T1000 (cell line): ENCODE measurements at regions not wholly inside any gene's neighbourhood (a gene's known extent, or its start where the extent isn't known, plus 50 kb on each side); places are given as distances from the start of the nearest gene placed in this dataset.

ENCODE experiments used
- DNase-seq: peaks from one replicate; lab custom pipeline; 2025; ENCODE audit warnings: mixed read lengths; lab: John Stamatoyannopoulos, UW

DNA sequence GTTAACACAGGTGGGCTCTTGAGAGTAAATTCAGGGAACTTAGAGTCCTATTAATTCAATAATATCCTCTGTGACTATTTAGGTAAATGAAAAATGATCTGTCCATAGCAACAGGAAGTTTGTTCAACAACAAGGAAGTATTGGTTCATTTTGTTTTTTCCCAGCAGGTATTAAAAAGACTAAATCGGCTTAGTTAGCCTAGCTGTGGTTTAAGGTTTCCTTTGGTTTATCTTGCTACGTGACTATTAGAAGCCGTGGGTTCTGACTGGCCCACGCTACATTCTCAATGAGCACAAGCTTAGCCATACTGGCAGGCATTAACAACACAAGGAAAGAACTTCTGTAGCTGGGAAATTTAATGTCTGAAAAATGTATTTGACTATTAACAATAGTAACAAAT lies 168.8 kb upstream of the HS3ST1 start:
- DNase-seq: no peak

DNA sequence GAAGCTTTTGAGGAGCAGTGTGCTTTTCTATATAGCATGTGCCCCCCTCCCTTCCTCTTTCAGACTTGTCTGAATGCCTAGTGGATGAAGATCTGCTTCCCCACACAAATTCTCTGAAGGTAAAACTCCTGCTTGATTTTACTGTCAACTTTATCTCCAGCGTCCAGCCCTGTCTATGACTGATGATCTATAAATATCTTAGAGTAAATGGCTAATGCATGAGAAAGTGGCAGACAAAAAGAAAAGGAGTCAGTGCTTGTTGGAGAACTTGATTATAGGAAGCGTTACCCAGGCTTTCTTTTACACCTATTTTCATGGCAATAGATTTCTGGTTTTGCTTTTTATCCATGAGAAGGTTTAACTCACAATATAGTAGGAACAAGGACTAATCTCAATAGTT lies 168.3 kb upstream of the HS3ST1 start:
- DNase-seq: no peak

DNA sequence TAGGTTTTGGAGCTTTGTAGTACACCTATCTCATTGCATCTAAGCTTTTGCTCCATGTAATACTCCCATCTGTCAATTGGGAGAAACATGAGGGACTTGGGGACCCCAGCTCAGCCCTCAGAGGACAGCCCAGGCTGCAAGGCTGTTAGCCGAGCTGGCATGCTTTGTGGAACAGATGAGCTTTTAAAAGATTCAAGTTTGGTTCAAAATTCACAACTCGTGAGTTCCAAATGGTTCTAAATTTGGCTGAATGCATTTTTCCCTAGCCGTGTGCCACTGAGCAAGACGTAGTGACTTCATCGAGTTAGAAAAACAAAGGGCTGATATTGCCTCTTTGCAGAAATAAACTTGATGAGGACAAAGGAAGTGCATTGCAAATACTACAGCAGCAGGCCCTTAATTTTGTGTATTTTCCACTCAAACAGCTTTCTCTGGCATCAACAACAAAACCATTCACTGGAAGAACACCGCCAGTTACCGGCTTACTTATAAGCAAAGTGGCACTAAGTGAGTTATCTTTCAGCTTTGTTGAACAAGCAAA lies 165.0 kb upstream of the HS3ST1 start:
- DNase-seq: no peak

DNA sequence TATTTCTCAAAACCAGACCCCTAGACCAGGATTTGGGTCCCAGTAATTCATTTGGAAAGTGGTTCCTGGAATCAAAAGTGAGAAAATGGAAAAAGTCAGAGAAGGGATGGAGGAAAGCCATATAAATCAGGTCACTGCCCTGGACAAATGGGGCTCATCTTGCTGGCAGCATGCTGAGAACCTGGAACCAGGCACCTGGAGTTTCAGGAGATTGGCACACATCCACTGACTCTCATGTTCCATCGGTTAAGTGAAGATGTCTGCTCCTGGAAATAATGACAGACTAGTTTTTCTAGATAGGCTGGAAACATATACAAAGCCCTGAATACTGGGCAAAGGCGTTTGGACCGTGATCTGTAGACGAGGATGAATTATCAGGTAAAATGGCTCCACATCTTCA lies 163.6 kb upstream of the HS3ST1 start:
- no peak for DNase-seq

DNA sequence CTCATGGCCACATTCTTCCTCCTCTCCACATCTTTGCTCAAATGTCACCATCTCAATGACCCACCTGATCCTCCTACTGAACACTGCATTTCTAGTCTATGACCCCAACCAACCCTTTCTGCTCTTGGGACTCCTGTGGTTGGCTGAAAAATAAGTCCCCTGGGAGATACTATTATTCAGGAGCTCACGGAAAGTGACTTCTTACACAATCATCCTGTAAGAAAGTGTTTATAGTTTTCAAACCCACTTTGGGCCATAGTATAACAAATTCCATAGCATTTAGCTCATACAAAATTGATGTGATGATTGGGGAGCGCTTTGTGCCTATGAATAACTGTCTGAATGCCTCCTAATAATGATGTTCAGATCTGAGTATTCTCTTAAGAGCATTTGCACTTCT lies 161.4 kb upstream of the HS3ST1 start:
- DNase-seq: no peak

DNA sequence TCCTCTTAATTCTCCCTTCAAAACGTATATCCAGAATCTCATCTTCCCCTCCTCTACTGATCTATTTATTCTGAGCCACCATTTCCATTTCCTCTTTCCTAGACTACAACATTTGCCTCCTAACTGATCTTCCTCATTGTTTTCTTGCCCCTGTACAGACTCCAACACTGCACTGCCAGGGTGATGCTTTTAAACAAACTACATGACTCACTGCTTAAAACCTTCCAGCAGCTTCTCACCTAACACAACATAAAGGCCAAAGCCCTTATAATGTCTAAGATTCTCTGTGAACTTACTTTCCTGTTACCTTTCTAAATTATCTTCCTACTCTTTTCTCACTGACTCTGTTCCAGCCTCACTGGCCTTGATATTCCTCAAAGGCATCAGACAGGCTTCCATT lies 161.0 kb upstream of the HS3ST1 start:
- DNase-seq: peak; percentile 19

DNA sequence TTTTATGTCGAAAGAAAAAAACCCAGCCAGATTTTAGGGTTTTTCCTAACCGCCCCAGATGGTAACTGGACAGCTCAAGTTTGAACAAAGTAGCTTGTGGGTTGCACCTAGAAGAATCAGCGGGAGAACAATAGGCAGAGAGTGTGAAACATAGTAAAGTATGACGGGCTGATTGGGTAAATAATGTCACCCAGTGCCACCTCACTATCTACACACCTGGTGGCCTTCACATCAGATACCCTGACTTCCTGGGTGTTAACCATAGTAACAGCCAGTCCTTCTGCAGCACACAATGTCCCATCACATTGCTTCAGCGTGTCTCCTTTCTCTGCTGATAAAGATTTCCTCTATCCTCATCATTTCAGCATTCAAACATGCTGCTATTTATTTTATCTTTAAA lies 159.1 kb upstream of the HS3ST1 start:
- DNase-seq: no peak

DNA sequence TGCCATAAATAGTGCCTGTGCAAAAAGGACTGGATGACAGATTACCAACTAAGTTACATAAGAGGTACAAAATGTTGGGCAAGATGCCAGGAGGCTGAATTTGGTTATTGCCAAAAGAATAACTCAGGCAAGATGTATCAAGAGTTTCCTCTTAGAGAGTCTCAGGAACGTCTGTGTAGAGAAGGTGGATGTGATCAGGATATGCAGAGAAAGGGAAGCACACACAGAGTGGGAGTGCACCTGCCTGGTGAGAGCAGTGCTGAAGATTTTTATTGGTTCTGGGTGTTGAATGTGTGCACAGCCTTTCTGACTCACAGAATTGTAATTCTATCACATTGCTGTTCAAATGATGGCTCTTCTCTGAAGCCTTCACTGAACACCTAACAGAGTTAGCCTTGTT lies 156.8 kb upstream of the HS3ST1 start:
- no peak for DNase-seq

DNA sequence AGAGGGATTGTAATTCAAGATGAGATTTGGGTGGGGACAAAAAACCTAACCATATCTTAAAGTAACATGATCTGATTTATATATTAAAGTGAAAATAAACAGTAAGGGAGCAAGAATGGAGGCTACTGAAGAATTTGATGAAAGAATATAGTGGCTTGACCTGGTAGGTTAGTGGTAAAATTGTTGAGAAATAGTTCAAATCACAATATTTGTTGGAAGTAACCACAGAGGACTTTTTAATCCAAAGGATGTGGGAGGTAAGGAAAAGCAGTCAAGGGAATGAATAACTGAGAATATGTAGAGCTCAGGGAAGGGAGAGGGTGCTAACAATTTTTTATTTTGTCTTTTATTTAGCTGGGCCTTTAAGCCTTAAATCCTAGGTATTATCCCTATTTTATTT lies 139.8 kb upstream of the HS3ST1 start:
- no peak for DNase-seq

DNA sequence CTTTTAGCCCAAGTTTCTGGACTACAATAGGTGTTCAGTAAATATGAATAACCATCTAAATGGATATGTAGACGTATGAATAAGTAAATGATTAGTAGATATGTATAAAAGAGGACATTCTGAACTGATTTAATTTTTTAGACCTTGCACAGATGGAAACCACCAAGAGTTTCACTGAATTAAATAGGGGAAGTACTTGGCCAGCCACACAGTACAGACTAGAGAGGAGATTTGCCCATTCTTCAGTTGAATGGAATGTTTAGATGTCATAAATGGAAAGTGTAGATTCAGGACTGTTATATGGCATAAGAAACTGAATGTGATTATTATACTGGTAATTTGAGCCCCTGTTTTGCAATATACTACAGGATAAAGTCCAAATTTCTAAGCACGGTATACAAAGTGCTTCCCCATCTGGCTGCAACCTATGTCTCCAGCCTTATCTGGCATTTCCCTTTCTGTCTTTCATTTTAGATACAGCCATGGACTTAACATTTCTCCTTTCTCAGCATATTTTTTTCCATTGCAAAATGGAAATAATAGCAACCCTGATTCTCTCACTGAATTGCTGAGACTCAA lies 137.8 kb upstream of the HS3ST1 start:
- no peak for DNase-seq

DNA sequence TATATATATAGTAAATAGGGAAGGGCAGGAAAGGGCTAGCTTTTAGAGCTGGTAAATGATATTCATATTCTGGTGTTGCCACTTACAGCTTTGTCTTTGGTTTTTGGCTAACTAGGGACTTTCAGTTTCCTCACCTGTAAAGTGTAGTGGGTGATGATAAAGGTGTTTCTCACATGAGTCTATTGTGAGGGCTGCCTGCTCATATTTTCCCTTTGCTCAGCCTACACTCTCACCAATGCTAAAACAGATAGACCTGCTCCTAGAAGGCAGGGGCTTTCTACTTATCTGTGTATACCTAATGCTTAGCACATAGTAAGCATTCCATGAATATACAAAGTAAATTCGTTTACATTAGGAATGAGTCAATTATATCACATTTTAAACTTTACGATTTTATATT lies 137.2 kb upstream of the HS3ST1 start:
- no peak for DNase-seq

DNA sequence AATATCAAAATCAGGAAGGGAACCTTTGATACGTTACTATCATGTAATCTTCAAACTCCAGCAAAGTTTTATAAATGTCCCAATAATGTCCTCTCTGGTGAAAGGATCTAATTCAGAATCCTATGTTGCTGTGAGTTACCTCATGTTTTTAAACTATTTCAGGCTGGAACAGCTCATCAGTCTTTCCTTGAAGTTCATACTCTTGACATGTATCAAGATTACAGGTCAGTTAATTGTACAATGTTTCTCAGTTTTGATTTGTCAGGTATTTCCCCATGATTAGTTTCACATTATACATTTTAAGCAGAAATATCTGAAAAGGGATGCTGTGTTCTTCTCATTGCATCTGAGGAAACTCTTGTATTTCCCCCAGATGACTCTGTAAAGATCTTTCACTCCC lies 136.5 kb upstream of the HS3ST1 start:
- DNase-seq: no peak

DNA sequence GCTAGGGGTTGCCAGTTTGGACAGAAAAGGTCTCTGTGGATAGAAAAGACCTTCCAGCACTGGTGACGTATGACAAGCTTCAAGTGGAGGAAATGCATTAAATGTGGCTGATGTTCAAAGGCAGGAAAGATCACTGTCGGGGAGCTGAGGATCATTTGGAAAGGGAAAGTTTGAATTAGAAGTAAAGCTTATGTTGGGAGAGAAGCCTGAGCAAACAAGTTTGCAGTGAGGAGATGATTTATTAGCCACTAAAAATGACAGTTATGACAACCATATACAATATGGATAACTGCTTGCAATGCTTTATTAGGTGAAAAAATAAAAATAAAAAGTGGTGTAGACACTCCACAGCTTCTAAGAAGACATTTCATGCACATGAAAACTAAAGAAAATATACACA lies 135.3 kb upstream of the HS3ST1 start:
- no peak for DNase-seq

DNA sequence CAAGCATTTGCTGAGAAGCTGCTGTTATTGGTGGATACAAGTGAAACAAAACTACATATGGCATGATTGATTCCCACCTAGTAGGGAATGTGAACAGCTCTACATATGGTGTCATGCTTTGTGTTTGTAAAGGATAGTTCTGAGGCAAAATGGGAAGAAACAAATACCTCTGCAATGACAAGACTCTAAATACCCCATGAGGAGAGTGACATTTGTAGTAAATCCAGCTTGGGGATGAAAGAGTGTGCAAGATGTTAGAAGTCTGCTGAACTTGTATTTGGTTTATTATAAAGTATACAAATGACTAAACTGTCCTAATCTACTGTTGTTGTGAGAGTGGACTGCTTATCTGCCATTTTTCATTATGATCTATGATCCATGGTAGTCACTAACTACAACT lies 120.8 kb upstream of the HS3ST1 start:
- no peak for DNase-seq

DNA sequence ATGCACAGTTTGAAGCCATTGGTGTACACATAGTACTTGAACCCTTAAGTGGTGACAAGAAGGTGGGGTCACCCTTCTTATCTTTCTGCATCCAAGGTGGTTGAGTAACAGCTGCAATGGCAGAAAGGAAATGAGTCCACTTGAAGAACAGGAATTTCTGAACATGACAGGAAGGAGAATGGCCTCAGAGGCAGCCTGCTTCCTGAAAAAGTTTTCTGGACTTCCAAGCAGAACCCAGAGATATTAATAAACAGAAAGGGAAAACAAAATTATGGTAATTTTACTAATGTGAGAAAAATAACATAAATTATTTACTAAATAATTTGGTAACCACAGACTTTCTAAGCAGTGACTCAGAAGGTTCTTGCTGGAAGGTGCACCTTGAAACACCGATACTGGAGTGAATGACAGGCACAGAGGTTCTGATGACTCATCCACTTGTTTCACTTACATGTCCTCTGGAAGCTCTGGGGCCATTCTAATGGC lies 119.9 kb upstream of the HS3ST1 start:
- no peak for DNase-seq

DNA sequence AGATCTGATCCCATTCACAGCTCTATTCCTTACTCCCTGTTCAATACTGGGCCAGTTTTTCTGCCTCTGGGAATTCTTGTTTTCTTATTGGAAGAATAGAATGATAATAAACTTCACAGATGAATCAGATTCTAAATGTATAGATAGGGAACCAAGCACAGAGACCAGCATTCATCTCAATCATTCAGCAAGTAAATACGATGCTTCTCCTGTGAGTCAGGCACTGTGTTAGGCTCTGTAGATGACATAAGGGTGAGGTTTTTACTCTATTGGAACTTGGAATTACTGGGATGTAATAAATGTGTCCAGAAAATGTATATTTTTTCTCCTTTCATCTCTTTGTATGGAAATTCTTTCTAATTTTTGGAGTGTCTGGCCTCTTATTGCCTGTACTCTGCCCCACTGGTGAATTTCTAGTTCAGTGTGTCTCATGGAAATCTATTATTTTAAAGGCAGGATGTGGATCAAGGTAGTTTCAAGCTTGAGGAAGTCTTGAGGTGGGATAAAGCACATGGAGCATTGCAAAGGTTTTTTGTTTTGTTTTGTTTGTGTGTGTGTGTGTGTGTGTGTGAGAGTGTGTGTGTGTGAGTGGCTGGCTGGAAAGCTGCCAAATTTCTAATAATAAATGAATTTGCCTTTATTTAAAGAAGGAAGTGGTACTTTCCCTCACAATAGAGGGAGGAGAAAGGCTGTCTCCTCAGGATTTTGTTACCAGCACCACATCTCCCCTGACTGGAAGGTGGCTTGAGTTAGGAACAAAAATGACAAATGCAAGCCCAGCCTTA lies 117.9 kb upstream of the HS3ST1 start:
- DNase-seq: no peak

DNA sequence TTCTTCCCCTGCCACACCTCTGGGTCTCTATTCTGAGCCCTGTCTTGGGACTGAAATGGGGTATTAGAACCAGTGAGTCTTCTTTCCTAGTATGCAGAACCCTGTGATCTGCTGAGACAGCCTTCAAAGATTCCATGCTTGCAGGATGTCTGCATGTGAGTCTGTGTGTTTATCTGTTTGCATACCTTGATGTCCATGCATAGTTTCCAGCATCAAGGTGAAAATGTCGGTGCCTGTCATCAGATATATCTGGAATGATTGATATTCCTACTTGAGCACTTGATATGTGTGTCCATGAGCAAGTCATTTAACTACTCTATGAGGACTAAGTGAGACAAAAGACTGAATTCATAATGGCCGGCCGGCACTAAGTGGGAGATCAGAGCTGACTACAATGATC lies 117.0 kb upstream of the HS3ST1 start:
- DNase-seq: no peak

DNA sequence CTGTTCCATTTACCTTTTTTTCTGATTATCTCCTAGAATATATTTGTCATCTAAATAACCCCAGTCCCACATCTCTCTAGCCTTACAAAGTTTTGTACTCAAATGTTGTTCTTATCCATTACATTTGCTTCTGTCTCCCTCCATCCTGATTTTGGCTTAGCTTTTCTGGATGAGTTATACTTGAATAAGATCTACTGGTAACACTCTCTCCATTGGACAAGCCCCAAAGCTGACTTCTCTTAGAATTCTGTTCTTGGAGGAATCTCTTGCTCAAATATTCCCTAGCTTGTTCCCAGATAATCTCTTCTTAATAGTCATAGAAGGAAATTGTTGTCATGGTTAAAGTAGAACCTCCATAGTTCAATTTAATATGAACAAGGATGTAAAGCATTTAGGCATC lies 115.5 kb upstream of the HS3ST1 start:
- no peak for DNase-seq

DNA sequence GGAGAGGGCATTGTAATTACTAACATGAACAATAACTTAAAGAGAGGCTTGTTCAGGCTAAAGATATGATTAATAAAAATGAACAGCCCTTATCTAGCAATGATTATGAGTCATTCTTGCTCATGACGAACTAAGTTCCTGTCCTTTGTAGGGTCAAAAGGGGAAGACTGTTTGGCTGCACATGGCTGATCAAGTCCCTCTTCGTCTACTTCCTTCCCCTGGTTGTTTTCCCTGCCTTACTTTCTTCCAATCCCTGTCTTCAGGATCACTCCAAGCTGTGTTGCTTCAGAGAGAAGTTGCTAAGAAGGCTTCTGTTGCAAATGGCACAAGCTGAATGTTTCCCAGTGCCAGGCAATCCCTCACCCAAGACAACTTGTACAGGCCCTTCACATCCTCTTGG lies 115.0 kb upstream of the HS3ST1 start:
- no peak for DNase-seq

DNA sequence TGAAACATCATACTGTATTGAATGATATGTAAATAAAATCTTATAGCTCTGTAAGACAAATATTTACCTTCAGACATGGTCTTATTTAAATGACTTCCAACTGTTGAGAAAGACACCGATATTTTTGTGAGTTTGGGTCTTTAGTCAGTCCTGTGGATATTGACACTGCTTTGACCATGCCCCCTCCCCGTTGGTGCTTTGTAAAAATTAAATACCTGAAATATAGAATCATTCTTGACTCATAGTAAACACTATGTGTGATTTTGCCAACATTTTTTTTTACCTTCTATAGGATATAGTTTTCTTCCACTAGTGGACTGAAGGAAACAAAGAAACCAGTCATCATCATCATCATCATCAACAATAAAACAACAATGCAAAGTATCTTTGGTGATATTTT lies 114.3 kb upstream of the HS3ST1 start:
- DNase-seq: no peak

DNA sequence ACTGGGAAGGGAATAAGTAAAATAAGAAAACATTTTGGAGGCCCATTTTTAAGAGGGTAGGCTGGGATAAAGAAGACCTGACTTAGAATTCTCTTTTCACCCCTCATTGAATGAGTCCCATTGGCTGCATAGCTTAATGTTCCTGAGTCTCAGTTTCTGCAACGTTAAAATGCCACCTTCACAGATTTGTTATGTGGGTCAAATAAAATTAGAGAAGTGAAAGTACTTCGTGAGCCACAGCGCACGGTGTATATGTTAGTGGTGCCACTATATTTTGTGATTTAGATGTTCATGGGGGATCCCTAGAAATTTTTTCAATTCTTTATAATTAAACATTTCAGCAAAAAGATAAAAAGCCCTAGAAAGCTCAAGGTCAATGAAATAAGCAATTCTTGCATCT lies 109.2 kb upstream of the HS3ST1 start:
- DNase-seq: no peak

DNA sequence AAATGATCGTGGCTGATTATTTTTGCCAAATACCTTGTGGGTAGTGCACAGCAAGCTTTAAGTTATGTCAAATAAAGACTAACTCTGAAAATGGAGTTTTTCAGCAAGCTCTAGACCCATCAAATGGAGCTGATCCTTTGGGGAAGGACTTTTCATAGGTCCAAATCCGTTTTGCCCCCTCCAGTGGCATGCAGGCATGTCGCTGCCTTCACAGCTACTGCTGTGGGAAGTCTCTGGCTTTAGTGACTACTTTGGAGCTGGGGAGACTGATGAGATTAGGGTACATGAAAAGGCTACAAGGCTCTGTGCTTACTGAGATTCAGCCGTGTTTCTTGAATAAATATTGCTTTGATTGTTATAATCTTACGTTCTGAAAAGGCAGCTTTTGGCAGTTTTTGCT lies 106.6 kb upstream of the HS3ST1 start:
- DNase-seq: no peak

DNA sequence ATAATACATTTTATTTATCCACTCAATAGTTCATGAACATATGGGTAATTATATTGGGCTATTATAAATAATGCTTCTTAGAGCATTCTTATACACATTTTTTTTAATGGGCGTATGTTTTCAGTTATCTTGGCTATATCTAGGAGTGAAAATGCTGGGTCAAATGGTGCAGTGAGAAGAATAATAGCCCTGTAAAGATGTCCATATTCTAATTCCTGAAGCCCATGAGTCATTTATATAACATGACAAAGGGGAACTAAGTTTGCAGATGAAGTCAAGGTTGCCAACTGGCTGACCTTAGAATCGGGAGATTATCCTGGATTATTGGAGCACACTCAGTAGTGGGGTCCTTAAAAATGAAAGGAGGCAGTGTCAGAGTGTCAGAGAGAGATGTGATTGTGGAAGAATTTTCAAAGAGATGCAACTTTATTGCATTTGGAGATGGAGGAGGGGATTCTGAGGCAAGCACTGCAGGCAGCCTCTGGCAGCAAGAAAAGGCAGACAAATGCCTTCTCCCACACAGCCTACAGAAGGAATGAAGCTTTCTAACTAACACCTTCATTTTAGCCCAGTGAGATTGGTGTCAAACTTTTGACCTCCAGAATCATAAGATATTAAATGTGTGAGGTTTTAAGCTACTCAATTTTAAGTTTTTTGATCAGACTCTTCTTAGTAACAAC lies 106.1 kb upstream of the HS3ST1 start:
- no peak for DNase-seq
